ENCODE measurements at regions not wholly inside any gene's neighbourhood (a gene's known extent, or its start where the extent isn't known, plus 50 kb on each side); places are given as distances from the start of the nearest gene placed in this dataset.

GRCh38 chr14:80146941-80147340 lies 64.4 kb downstream of the DIO2 start:
- DNase-seq (ENCODE audit: low spot score), result no peak

DNA sequence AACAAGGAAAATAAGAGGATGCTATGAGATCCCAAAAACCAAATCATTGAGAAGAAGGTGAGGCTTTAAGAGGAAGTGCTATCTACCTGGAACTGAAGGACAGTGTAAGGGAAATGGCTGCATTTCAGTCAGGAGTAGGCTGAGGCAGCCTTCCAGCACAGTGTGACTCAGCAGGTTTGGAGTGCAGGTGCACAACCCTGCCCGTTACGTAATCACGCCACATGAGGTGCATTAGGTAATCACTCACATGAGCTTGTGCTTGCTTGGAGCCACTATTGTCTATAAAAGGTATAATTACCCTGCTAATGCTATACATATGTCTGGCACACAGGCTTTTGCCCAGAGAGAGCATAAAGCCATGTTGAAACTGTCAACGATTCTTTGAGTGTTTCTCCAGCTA lies 74.9 kb downstream of the DIO2 start:
- peak; percentile 37 for DNase-seq (ENCODE audit: low spot score)

- peak; percentile 9 for DNase-seq (ENCODE audit: low spot score)
Observed at GRCh38 chr14:80135305-80136088, 75.8 kb downstream of the DIO2 start.

GRCh38 chr14:80134321-80134720 lies 77.0 kb downstream of the DIO2 start:
- DNase-seq (ENCODE audit: low spot score), result no peak

DNA sequence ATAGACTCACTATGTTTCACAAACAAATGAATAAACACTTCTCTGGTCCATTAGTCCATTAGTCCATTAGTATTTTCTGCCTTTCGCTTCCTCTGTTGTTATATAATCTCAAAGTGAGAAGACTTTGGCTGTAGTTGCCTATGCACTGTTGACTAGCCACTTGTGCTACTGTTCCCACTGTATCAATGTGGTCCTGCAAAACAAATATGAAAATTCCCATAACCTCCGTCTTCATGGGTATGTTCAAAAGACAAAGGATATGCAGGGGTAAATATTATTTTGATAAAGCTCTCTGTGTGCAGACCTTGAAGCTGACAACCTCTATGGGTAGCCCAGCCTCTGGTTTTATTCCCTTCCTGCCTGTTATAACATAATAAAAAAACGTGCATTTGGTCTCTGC lies 77.8 kb downstream of the DIO2 start:
- DNase-seq (ENCODE audit: low spot score), result no peak

DNA sequence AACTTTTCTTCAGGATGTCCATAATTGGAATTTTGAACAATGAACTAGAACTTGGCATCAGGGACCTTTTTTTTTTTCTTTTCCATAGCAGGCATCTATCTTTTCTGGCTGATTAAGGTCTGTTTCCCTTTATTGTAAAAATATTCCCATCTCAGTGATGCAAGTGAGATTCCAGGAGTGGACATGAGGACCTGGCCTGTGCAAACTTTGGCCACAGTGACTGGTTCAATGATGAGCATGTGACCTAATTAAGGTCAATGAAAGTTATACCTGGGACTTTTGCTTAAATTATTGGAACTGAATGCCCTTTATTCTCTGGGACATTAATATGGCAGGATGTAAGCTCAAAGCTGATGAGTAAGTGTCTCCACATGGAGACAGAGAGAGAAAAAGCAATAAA lies 83.8 kb downstream of the DIO2 start:
- no peak for DNase-seq (ENCODE audit: low spot score)

DNA sequence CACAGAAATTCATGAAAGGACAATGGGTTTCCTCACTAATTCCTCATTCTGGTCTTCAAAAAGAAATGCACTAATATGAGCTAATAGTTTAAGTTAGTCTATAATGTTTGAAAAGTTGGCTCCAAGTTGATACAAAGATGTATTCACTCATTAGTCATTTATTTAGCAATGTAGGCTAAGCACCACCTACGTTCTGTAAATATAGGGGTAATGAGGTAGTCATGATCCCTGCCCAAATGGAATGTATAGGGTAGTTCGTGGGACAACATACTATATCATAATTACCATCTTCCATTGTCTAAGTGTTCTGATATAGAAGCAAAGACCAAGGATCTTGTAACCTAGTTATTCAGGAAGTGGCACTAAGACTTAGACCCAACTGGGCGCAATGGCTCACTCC lies 86.5 kb downstream of the DIO2 start:
- no peak for DNase-seq (ENCODE audit: low spot score)

- no peak for DNase-seq (ENCODE audit: low spot score)
Observed at GRCh38 chr14:80117876-80118275, 93.4 kb downstream of the DIO2 start.

GRCh38 chr14:80116157-80116556 lies 95.1 kb downstream of the DIO2 start:
- no peak for DNase-seq (ENCODE audit: low spot score)

GRCh38 chr14:80110721-80111120 lies 100.6 kb downstream of the DIO2 start:
- no peak for DNase-seq (ENCODE audit: low spot score)

- DNase-seq (ENCODE audit: low spot score), result no peak
Observed at GRCh38 chr14:80109055-80109454, 102.2 kb downstream of the DIO2 start.

DNA sequence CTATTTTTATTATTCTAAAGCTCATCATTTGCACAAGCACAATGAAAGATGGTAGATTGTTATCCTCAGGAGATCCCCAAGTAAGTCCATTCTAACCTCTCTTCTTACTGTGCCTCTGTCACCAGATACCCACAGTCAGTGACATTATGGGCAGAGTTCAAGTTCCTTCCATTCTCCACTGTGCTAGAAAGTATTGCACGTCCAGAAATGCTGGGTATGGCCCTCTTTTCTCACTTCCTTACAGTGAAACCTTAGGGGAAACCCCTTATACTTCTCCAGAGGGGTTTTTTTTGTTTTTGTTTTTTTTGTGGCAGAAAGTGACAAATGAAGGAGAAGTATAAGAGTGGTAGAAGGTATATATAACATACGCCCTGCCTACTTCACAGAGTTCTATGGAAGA lies 102.9 kb downstream of the DIO2 start:
- DNase-seq (ENCODE audit: low spot score), result no peak

DNA sequence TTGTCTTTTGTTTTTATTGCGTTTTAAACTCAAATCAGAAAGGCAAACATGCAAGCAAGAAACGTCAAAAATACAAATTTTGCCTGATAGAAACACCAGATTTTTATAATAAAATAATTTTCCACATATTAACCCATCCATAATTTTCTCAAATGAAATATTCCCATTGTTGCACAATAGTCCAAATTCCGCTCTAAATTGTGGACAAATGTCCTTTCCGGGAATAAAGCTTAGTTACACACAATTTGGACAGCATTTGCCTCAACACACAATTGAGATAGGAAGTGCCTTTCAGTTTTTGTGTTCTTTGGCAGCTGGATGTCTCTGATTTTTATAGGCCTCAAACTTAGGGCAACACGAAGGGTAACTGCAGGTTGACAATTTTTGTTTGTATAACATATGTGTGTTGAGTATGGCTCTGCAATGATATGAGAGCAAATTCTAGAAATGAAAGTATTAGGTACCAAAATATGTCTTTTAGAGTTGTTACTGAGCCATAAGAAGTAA lies 105.8 kb downstream of the DIO2 start:
- no peak for DNase-seq (ENCODE audit: low spot score)

DNA sequence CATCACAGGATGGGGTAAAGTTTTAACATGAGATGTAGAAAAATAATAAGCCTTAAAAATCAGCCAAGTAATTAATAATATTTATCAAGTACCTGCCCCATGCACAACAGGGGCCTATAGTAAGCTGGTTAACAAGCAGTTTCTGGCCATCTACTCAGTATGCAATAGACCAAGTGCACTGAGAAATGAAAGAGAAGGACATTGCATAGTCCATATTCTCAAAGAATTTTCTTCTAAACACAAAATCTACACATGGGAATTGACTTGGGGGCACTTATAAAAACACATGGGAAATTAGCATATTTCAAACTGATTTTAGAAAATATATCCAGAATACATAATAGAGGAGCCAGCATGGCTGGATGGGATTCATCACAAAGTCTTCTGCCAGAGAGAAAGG lies 109.5 kb downstream of the DIO2 start:
- DNase-seq (ENCODE audit: low spot score), result no peak

- DNase-seq (ENCODE audit: low spot score), result no peak
Observed at GRCh38 chr14:80100681-80101080, 110.6 kb downstream of the DIO2 start.

DNA sequence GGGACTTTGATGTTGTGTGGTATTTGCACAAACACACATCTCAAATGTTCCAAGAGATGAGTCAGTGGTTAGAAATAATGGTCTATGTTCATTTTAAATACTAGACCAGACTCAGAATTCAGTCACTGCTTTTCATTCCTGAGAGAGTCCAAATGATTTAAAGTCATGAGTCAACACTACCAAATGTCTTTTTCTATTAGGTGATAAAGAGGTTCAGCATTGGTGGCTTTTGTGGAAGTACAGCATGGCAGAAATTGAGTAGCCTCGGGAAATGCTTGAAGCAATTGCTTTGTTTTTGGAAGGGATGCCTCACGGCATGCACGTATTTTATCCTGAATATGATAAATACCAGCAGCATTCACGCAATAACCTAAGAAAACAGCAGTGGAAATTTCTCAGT lies 115.7 kb downstream of the DIO2 start:
- DNase-seq (ENCODE audit: low spot score), result peak; percentile 19

DNA sequence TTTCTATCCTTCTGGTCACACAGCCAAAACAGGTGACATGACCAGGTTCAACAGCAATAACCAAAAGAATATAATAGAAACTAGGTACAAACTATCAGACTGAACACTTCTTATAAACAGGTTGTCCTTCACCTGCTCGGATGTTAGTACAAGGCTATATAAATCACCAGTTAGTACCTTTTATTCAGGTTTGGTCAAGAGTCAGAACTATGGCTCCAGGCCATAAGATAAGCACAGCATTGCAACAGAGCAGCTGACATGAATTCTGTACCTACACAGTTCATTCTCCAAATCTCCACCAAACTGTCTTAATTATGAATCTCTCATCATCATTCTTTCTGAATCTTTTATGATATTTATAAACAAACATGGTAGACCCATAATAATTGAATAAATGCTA lies 123.9 kb downstream of the DIO2 start:
- no peak for DNase-seq (ENCODE audit: low spot score)

DNA sequence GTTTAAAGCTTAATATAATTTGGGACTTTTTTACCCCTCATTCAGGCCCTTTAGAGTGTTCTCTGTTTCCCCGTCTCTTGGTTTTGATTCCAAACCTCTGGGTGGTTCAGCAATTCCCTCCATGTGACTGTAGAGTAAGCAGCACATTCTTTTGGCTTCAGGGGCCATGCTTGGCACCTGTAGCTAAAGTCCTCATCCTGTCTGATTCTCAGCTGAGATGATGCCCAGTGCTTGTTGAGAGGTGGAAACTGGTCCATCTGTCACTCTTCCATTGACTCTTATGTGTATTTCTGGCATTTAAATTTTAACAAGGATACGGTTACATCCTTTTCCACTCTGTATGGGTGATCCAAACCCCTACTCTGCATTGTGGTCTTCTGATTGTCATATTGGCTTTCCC lies 127.1 kb downstream of the DIO2 start:
- no peak for DNase-seq (ENCODE audit: low spot score)

GRCh38 chr14:80080601-80081000 lies 130.7 kb downstream of the DIO2 start:
- DNase-seq (ENCODE audit: low spot score), result no peak

DNA sequence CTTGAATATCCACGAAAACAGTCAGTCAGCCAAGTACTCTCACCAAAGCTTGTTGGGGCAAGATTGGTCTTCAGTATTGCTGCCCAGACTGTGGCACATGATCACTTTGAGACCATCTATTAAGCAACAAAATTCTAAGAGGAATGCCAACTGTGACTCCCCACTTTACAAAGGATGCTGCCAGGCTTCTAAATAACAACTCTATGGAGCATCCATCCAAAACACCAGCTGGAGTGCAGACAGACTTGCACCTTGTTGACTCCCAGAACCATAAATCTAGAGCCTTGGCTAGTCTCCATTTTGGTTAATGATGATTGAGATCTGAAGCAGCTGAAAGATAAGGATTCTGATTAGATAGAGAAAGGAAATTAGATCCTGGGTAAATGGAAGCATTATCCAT lies 132.8 kb downstream of the DIO2 start:
- no peak for DNase-seq (ENCODE audit: low spot score)

DNA sequence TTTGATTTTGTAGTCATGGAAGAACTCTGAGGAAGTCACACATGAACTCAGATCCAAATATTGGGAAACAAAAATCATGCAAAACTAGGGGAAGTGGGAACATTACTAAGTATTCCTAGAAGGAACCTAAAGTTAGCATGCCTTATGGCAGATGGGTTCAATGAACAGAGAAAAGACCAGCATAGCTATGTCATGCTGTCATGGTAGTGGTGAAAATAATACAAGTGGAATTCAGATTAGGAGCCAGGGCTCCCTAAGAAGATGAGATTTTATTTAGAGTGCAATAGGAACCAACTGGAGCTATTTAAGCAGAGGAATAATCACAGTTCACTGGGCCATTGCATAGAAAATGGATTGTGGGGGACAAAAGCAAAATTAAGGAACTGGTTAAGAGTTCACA lies 134.0 kb downstream of the DIO2 start:
- no peak for DNase-seq (ENCODE audit: low spot score)

DNA sequence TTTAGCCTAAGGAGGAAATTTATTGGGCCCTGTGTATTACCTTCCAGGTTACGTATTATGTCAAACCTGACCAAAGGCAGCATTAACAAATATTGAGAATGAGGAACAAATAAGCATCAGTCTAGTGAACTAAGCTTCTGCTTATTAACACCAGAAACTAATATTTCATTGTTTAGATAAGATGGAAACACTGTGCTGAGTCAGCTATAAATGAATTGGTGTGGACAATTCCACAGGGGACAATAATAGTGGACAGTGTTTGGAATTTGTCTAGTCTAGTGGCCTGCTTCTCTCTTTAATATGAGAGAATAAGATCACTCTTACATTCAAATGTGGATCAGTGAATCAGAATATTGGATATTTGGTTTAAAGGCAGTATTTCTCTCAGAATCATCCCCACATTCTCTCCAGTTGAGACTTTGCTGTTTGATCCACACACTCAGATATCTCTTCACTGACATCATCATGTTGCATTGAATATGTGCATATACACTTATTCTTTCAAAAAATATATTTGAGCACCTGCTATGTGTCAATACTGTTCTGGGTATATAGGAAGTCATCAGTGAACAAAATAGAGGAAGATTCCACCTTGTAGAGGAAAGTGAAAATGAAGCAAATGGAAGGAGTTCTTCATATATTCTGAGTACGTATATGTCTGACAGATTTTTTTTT lies 136.3 kb downstream of the DIO2 start:
- DNase-seq (ENCODE audit: low spot score), result no peak

DNA sequence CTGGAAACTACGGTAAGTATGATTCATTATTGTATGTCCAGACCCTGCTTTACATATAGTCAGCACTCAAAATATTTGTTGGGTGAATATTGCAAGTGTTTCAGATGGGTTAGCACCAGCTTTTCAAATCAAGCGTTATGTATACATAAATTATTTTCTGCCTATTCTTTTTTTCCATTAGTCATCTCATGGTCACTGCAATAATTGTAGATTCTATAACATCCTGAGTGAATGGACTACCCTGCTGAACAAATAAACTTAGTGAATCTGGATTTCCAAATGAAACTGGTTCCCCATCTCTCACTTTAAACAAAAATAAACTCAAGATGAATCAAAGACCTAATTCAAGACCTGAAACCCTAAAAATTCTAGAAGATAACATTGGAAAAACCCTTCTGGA lies 152.3 kb downstream of the DIO2 start:
- DNase-seq (ENCODE audit: low spot score), result no peak

DNA sequence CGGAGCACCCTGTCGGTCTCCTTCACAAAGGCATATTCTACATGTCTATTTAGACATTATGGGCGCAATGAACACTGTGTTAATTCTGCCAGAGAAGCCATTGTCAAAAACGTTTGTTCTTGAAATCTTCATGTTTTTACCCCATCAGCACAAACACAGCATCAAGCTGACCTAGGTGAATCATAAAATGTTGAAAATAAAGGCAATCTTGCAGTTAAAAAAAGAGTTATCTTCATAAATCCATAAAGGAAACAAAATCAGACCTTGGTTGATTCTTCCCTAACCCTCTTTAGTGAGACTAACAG lies 154.9 kb downstream of the DIO2 start:
- DNase-seq (ENCODE audit: low spot score), result no peak
